SHP77 (cell line): ENCODE measurements at regions not wholly inside any gene's neighbourhood (a gene's known extent, or its start where the extent isn't known, plus 50 kb on each side); places are given as distances from the start of the nearest gene placed in this dataset.
"Not testable (repeated sequence)": the region's sequence is repeated elsewhere in the genome, so short reads cannot be mapped to it uniquely, and the experiment has no call there.

ENCODE experiments used
- DNase-seq, 2 experiments: peaks; one replicate each; lab custom pipeline; 2025; lab: John Stamatoyannopoulos, UW

DNA sequence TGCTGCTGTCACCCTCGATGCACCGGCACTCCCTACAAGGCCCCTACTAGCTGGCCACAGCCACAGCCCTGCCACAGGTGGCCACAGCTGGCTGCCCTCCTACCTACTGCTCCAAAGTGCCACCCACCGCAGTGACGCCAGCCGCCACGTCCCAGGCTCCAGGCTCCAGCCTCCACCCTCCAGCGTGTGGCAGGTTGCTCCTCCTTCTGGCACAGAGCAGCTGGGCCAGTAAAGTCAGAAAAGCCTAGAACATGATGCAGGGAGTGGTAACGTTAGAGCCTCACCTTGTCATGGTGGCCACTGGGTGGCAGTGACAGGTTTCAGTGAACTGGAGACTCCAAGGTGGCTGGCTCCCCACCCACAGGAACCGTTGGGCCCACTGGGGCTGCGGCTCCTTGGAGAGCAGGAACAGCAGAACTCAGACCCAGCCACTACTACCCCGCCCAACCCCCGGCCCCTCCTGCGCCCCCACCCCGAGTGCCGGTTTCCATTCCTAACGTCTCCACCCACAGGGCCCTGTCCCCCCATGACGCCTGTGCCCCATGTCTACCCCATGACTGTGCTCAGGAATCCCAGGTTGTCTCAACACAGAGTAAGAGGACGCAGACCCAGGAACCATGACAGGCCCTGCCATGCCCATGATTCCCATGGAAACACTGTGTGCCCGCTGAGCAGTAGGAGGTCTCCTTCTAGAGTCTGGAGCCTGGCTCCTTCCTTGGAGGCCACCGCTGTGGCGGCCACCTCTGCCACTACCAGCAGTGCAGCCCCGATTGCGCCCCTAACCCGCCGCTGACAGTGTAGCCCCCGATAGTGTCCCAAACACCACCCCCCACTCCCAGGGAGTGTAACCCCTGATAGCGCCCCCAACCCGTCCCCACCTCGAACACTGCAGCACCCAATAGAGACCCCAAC, 52.3 kb upstream of the ZNF33B start:
- DNase-seq: peak; percentile 82 to 87

DNA sequence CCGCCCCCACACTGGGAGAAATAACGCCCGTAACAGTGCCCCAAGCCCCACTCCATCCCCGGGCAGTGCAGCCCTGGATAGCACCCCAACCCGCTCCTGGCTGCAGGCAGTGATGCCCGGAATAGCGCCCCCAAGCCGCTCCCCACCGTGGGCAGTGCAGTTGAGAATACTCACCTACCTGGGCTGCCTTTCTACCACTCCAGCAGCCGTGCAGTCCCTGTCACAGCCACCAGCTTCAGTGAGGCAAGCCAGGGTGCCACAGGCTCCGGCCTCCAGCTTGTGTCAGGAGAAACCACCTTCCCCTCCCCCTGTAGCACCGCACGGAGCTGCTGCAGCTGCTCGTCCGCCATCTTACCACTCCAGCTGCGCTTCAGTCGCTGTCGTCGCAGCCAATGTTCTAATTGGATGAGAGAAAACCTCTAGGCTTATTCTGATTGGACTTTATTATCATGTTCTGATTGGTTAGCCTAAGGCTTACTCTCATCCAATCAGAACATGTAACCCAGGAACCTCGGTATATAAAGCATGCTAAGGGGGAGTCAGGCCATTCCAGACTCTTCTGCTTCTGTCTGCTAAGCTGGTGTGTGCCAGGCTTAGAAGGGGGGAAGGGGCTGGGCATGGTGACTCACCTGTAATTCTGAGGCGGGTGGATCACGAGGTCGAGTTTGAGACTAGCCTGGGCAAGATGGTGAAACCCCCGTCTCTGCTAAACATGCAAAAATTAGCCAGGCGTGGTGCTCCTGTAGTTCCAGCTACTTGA, 53.2 kb upstream of the ZNF33B start:
- DNase-seq: peak; percentile 96

DNA sequence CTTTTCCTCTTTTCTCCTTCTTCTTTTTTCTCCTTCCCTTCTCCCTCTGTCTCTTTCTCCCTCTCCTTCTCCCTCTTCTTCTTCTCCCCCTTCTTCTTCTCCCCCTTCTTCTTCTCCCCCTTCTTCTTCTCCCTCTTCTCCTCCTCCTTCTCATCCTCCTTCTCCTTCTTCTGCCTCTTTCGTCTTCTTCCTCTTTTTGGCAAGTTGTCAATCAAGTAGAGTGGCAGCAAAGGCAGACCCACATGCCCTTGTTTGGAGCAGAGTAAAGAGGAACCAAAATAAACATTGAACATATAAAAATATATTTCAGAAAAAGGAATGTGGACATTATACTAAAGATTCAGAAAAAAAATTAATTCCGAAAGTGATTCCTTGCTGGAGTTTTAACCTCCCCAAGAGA, 59.6 kb upstream of the ZNF33B start:
- DNase-seq: no peak

DNA sequence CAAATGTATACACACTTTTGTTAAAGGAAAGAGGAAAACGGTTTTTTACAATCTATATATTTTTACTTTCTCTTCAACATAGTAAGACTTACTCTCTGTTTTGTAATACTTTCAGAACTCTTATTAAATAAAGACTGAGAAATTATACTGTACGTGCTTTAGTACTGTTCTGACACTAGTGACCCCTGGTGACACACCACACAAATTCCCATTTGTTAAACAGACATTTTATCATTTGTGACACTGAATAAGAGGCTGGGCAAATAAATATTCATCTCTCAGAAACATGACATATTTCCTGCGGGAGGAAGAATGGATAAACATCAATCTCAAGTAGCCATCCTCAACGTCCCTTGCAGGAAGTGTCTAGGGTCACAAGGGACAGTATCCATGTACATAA, 68.9 kb upstream of the ZNF33B start:
- no peak for DNase-seq

DNA sequence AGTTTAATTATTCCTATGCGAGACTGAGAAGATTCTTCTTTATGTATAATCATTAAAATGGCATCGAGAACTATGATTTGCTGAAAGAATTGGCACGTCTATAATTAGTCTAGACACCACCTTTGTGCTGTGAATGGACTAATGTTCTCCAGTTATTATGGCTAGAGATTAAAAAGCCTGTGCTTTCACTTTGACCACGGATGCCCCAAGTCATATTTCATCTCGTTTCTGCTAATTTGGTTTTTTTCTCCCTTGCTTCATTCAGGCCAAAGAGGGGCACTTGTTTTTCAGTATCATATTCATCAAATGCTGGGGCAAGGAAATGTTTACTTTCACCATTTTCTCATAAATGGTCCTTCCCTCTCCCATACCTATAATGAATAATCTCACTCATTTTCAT, 63.3 kb upstream of the BMS1 start:
- not testable (repeated sequence) for DNase-seq

GRCh38 chr10:42722575-42722974, 60.0 kb upstream of the BMS1 start:
- DNase-seq: no peak

GRCh38 chr10:42723549-42723948, 59.0 kb upstream of the BMS1 start:
- not testable (repeated sequence) for DNase-seq

DNA sequence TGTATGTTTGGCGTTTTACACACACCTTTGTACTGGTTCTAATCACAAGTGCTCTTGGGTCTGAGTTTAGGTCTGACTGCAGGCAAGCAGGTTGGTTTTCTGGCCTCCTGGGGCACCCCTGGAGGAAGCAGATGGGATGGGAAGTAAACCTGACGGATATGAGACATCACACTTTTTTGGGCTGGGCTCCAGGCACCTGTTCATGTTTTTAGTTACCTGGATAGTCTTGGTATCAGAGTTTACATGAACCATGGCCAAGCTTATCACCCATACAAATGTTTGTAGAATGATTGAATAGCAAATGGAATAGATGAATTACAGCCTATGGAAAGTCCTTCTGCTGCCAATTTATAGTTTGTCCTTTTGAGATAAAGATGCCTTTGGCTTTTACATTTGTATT, 57.9 kb upstream of the BMS1 start:
- not testable (repeated sequence) for DNase-seq

DNA sequence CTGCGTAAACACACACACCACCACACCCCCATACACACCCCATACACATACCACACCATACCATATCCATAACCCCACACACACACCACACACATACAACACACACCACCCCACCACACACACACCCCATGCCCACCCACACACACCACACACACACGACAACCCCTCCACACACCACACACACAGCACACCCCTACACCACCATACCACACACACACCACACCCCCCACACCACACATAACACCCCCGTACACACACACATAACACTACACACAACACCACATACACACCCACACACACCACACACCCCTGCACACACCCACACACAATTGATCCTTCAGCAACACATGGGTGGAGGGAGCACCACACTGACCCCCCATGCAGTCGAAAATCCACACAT, 50.3 kb upstream of the BMS1 start:
- DNase-seq: no peak
